NCI-H82 (cell line): ENCODE measurements at regions not wholly inside any gene's neighbourhood (a gene's known extent, or its start where the extent isn't known, plus 50 kb on each side); places are given as distances from the start of the nearest gene placed in this dataset.
"Not testable (repeated sequence)": the region's sequence is repeated elsewhere in the genome, so short reads cannot be mapped to it uniquely, and the experiment has no call there.

ENCODE experiments used
- DNase-seq: peaks from one replicate; lab custom pipeline; 2025; lab: John Stamatoyannopoulos, UW

- not testable (repeated sequence) for DNase-seq
Observed at GRCh38 chr17:16843511-16843910, 128.4 kb downstream of the TNFRSF13B start.

GRCh38 chr17:16842346-16842745 is 129.6 kb downstream of the TNFRSF13B start:
- not testable (repeated sequence) for DNase-seq

- DNase-seq: not testable (repeated sequence)
Observed at GRCh38 chr17:16841896-16842295, 130.0 kb downstream of the TNFRSF13B start.

GRCh38 chr17:16840219-16840618 is 131.7 kb downstream of the TNFRSF13B start:
- DNase-seq: not testable (repeated sequence)

GRCh38 chr17:16839242-16840175 is 132.4 kb downstream of the TNFRSF13B start:
- not testable (repeated sequence) for DNase-seq

DNA sequence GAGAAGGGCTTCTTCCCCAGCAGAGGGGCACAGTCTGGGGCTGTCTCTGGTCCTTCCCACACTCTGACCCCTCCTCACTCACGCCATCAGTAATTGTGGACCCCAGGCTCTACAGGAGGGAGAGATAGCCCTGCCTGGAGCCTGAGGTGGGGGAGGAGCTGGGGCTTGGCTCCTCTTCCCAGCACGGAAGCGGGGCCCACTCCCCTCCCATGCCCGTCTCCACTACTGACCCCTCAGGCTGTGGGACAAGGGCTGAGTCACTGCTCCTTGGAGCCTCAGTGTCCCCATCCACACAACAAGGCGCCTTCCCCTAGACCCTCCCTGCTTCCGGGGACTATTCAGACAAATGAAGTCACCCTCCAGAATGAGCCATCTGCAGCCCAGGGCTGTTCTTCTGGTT is 133.1 kb downstream of the TNFRSF13B start:
- DNase-seq: not testable (repeated sequence)

GRCh38 chr17:16838287-16838686 is 133.6 kb downstream of the TNFRSF13B start:
- DNase-seq: not testable (repeated sequence)

DNA sequence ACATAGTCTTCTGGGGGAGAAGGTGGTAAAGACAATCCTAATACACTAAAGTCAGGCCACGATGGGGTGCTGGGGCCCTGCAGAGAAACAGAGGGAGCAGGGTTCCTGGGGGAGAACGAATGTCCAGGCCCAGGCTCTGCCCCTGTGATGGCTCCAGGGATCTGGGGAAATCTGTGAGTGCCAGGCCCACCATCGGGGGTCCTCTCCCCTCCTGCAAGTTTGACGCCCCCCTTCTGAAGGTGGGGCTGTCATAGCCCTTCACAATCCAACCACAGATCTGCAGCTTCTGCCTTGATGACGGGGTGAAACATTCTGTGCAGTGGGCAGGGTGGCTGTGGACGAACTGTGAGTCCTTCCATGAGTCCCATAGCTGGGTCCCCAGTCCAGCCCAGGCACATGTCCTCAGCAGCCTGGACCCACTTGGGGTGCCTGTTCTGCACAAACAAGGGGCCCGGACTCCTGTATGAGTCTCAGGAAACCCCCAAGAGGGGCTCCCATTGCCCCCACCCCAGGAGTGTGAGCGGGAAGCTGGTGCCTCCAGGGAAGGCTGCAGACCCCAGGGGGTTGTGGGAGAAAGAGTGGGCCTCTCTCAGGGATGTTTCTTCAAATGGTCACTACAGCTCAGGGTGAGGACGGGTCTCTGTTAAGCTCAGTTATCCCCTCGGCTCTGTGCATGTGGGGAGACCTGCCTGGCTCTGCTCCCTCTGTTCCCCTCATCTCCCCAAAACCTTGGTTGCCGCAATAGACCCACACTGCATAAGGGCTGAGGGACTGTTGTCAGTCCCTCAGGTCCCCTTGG is 134.3 kb downstream of the TNFRSF13B start:
- not testable (repeated sequence) for DNase-seq

GRCh38 chr17:16836315-16836915 is 135.5 kb downstream of the TNFRSF13B start:
- DNase-seq: not testable (repeated sequence)

GRCh38 chr17:16833517-16833916 is 138.4 kb downstream of the TNFRSF13B start:
- not testable (repeated sequence) for DNase-seq

DNA sequence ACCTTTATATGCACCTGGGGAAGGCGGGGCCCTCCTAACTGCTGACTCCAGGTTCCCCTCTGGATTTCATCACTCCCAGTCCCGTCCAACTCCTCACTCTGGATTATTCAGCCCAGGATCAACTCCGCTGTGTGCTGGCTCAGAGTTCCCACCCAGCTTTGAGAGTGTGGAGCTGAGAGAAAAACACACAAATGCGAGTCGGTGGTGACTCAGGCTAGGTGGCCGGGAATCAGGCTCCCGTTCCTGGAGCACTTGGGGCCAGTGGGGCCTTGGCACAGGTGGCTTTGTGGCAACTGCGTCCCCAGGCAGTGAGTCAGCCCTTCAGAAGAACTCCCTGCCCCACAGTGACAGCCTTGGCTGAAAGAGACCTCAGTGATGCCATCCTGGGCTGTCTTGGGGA is 139.1 kb downstream of the TNFRSF13B start:
- DNase-seq: not testable (repeated sequence)

DNA sequence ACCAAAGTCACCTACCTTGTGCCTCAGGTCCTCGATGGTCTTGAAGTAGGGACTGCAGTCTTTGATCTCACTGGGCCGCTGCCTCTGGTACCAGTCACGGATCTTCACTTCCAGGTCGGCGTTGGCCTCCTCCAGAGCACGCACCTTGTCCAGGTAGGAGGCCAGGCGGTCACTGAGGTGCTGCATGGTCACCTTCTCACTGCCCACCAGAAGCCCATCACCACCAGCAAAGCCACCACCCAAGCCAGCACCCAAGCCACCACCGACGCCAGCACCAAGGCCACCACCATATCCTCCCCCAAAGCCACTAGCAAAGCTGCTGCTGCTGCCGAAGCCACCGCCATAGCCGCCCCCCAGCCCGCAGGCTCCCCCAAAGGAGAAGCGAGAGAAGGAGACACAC is 139.7 kb downstream of the TNFRSF13B start:
- DNase-seq: not testable (repeated sequence)

- DNase-seq: not testable (repeated sequence)
Observed at GRCh38 chr17:16830770-16831169, 140.7 kb downstream of the CCDC144A start.

DNA sequence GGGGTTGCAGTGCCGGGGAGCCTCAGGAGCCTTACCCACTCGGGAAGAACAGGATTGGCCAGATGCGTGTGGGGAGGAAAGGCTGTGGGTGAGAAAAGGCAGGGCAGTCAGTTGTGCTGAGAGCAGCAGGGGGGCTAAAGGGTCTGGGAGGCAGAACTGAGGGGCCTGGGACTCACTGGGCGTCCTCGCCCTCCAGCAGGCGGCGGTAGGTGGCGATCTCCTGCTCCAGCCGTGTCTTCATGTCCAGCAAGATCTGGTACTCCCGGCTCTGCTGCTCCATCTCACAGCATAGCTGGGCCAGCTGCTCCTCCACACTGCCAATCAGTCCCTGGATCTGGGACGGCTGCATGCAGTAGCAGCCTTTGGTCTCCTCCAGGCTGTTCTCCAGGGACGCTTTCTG is 140.2 kb downstream of the CCDC144A start:
- DNase-seq: not testable (repeated sequence)
